DOHH2 (cell line): ENCODE measurements at regions not wholly inside any gene's neighbourhood (a gene's known extent, or its start where the extent isn't known, plus 50 kb on each side); places are given as distances from the start of the nearest gene placed in this dataset.

ENCODE experiments used
- EZH2phosphoT487 ChIP-seq: fragments of 200-600 bp; sonication (generic); IDR thresholded peaks from 2 replicates; pipeline ENCODE4 v1.6.1; 2017; ENCODE audit warnings: borderline replicate concordance, mild to moderate bottlenecking, antibody characterized with exemption, low read length, moderate library complexity, mixed read lengths
- TF ChIP-seq, protein P1 (sequence below): fragments of 200-600 bp; sonication (generic); IDR thresholded peaks from one replicate; pipeline ENCODE4 v1.5.1; 2014; ENCODE audit warnings: antibody characterized with exemption, mild to moderate bottlenecking, low read depth, low read length; ENCODE audit not compliant: poor library complexity, severe bottlenecking

DNA sequence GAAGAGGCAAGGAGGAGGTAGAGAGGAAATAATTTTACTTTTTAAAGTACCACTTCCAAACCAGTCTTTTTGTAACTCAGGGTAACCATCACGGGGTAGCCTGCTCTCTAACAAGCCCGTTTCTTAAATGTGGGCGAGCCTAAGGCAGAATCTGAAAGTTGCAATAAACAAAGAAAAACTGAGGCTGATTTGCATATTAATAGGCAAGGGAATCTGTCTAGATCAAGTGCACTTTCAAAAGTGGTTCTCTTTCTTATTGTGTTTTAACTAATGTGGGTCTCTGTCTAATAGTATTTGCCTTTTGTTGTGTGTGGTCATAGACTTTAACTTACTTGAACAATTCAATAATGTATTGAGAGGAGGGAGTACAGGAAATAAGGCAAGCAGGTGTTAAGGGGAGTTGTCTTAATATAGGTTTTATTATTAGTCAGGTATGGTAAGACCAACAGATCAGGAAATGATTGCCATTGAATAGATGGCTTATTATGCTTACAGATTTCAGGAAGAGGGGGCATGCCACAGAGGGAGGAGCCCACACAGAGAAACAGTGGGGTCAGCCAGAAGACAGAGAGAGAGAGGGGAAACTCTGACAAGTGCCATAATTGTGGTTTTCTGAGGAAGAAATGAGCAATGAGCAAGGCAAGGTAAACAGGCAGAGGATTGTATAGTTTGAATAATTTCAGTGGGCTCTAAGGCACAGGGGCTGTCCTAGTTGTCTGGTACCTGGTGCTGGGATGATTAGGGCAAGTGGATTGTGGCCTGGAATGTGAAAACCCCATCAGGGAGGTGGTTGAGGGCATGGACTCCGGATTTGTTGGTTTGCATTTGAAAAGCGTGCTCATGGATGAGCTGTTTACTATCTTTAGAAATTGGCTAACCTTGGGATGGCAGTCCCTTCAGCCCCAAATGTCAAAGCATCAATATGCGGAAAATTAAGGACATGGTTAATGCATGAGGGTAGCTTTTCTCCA, 237.2 kb downstream of the TOX3 start:
- TF ChIP-seq, protein P1, sequence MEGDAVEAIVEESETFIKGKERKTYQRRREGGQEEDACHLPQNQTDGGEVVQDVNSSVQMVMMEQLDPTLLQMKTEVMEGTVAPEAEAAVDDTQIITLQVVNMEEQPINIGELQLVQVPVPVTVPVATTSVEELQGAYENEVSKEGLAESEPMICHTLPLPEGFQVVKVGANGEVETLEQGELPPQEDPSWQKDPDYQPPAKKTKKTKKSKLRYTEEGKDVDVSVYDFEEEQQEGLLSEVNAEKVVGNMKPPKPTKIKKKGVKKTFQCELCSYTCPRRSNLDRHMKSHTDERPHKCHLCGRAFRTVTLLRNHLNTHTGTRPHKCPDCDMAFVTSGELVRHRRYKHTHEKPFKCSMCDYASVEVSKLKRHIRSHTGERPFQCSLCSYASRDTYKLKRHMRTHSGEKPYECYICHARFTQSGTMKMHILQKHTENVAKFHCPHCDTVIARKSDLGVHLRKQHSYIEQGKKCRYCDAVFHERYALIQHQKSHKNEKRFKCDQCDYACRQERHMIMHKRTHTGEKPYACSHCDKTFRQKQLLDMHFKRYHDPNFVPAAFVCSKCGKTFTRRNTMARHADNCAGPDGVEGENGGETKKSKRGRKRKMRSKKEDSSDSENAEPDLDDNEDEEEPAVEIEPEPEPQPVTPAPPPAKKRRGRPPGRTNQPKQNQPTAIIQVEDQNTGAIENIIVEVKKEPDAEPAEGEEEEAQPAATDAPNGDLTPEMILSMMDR, result no peak
- no peak for TF ChIP-seq EZH2phosphoT487
